Activated CD4-positive, CD25-positive, alpha-beta regulatory T cell treated with anti-CD3 and anti-CD28 coated beads, Interleukin-2, amount 50 U/mL, for 16 hours (primary cell): ENCODE measurements at regions not wholly inside any gene's neighbourhood (a gene's known extent, or its start where the extent isn't known, plus 50 kb on each side); places are given as distances from the start of the nearest gene placed in this dataset.
"Not testable (repeated sequence)": the region's sequence is repeated elsewhere in the genome, so short reads cannot be mapped to it uniquely, and the experiment has no call there.

ENCODE experiments used
- DNase-seq: peaks from one replicate; pipeline ENCODE4 v3.0.0-alpha.2; 2020; ENCODE audit warnings: low read depth, low spot score

GRCh38 chr2:105691947-105692390 lies 52.7 kb upstream of the NCK2 start:
- DNase-seq = no peak

- DNase-seq = no peak
These were observed 54.1 kb upstream of the NCK2 start for GRCh38 chr2:105690566-105690965.

- DNase-seq = no peak
These were observed 55.2 kb upstream of the NCK2 start for GRCh38 chr2:105689484-105689883.

- no peak for DNase-seq
These were observed 55.8 kb upstream of the NCK2 start for GRCh38 chr2:105688946-105689345.

- DNase-seq = no peak
These were observed 58.1 kb upstream of the NCK2 start for GRCh38 chr2:105686588-105686987.

- no peak for DNase-seq
These were observed 61.7 kb upstream of the NCK2 start for GRCh38 chr2:105683011-105683492.

GRCh38 chr2:105682401-105682800 lies 62.3 kb upstream of the NCK2 start:
- DNase-seq = no peak

GRCh38 chr2:105681927-105682326 lies 62.8 kb upstream of the NCK2 start:
- no peak for DNase-seq

- DNase-seq = no peak
These were observed 64.4 kb upstream of the NCK2 start for GRCh38 chr2:105680357-105680756.

- DNase-seq = no peak
These were observed 66.4 kb upstream of the NCK2 start for GRCh38 chr2:105678346-105678745.

GRCh38 chr2:105677901-105678300 lies 66.8 kb upstream of the NCK2 start:
- no peak for DNase-seq

- DNase-seq = no peak
These were observed 68.9 kb upstream of the NCK2 start for GRCh38 chr2:105675841-105676240.

- DNase-seq = no peak
These were observed 69.7 kb upstream of the NCK2 start for GRCh38 chr2:105674859-105675541.

GRCh38 chr2:105674401-105674800 lies 70.3 kb upstream of the NCK2 start:
- no peak for DNase-seq

GRCh38 chr2:105671156-105671555 lies 73.6 kb upstream of the NCK2 start:
- DNase-seq = no peak

GRCh38 chr2:105669384-105669891 lies 75.3 kb upstream of the NCK2 start:
- no peak for DNase-seq

- no peak for DNase-seq
These were observed 79.2 kb upstream of the NCK2 start for GRCh38 chr2:105665480-105665879.

- no peak for DNase-seq
These were observed 84.2 kb upstream of the NCK2 start for GRCh38 chr2:105660489-105660888.

GRCh38 chr2:105655723-105656606 lies 88.7 kb upstream of the NCK2 start:
- DNase-seq = not testable (repeated sequence)

GRCh38 chr2:105655244-105655643 lies 89.5 kb upstream of the NCK2 start:
- DNase-seq = no peak

- DNase-seq = no peak
These were observed 90.2 kb upstream of the NCK2 start for GRCh38 chr2:105654474-105655004.

GRCh38 chr2:105653302-105653701 lies 91.4 kb upstream of the NCK2 start:
- DNase-seq = no peak
